ENCODE measurements at regions not wholly inside any gene's neighbourhood (a gene's known extent, or its start where the extent isn't known, plus 50 kb on each side); places are given as distances from the start of the nearest gene placed in this dataset.

GRCh38 chr15:66927201-66928077 lies 138.0 kb upstream of the SMAD3 start:
- H3K4me3 ChIP-seq (ENCODE audit: low read depth, low read length), result no peak overlapping the region

GRCh38 chr15:66928101-66928500 lies 137.3 kb upstream of the SMAD3 start:
- H3K4me3 ChIP-seq (ENCODE audit: low read depth, low read length), result no peak overlapping the region

- no peak overlapping the region for H3K4me3 ChIP-seq (ENCODE audit: low read depth, low read length)
Observed at GRCh38 chr15:66928784-66929183, 136.6 kb upstream of the SMAD3 start.

- H3K4me3 ChIP-seq (ENCODE audit: low read depth, low read length), result no peak overlapping the region
Observed at GRCh38 chr15:66929843-66930402, 135.5 kb upstream of the SMAD3 start.

- no peak overlapping the region for H3K4me3 ChIP-seq (ENCODE audit: low read depth, low read length)
Observed at GRCh38 chr15:66931768-66932633, 133.4 kb upstream of the SMAD3 start.

GRCh38 chr15:66932634-66933024 lies 132.8 kb upstream of the SMAD3 start:
- no peak overlapping the region for H3K4me3 ChIP-seq (ENCODE audit: low read depth, low read length)

- H3K4me3 ChIP-seq (ENCODE audit: low read depth, low read length), result no peak overlapping the region
Observed at GRCh38 chr15:66933932-66934867, 131.2 kb upstream of the SMAD3 start.

GRCh38 chr15:66934868-66935520 lies 130.4 kb upstream of the SMAD3 start:
- H3K4me3 ChIP-seq (ENCODE audit: low read depth, low read length), result no peak overlapping the region

- no peak overlapping the region for H3K4me3 ChIP-seq (ENCODE audit: low read depth, low read length)
Observed at GRCh38 chr15:66935688-66936087, 129.7 kb upstream of the SMAD3 start.

- H3K4me3 ChIP-seq (ENCODE audit: low read depth, low read length), result no peak overlapping the region
Observed at GRCh38 chr15:66936109-66936860, 129.1 kb upstream of the SMAD3 start.

- no peak overlapping the region for H3K4me3 ChIP-seq (ENCODE audit: low read depth, low read length)
Observed at GRCh38 chr15:66936861-66937582, 128.4 kb upstream of the SMAD3 start.

GRCh38 chr15:66937588-66937987 lies 127.8 kb upstream of the SMAD3 start:
- H3K4me3 ChIP-seq (ENCODE audit: low read depth, low read length), result no peak overlapping the region

GRCh38 chr15:66938114-66938830 lies 127.1 kb upstream of the SMAD3 start:
- no peak overlapping the region for H3K4me3 ChIP-seq (ENCODE audit: low read depth, low read length)

GRCh38 chr15:66939016-66939415 lies 126.4 kb upstream of the SMAD3 start:
- no peak overlapping the region for H3K4me3 ChIP-seq (ENCODE audit: low read depth, low read length)

GRCh38 chr15:66939451-66940023 lies 125.9 kb upstream of the SMAD3 start:
- no peak overlapping the region for H3K4me3 ChIP-seq (ENCODE audit: low read depth, low read length)

GRCh38 chr15:66940368-66940767 lies 125.0 kb upstream of the SMAD3 start:
- no peak overlapping the region for H3K4me3 ChIP-seq (ENCODE audit: low read depth, low read length)

- H3K4me3 ChIP-seq (ENCODE audit: low read depth, low read length), result no peak overlapping the region
Observed at GRCh38 chr15:66941108-66941711, 124.2 kb upstream of the SMAD3 start.

Measured in iPS-11a (cell line).